ENCODE measurements at regions not wholly inside any gene's neighbourhood (a gene's known extent, or its start where the extent isn't known, plus 50 kb on each side); places are given as distances from the start of the nearest gene placed in this dataset.

GRCh38 chr18:43422518-43422917 is 145.2 kb upstream of the SYT4 start:
- Histone ChIP-seq H3K4me3 (ENCODE audit: low read length) (no peak overlapping the region), H3K27ac (ENCODE audit: low read depth, low read length) (no peak overlapping the region), H3K9me3 (ENCODE audit: low read length) (no peaks in the 10 kb centered on the region), H3K36me3 (ENCODE audit: insufficient read depth, low read length) (no peaks in the 10 kb centered on the region), H3K27me3 (ENCODE audit: insufficient read depth, low read length, poor library complexity, severe bottlenecking) (no peaks in the 10 kb centered on the region), H3K4me1 (ENCODE audit: insufficient read depth, low read length) (no peaks in the 10 kb centered on the region)
- Mint-ChIP-seq H3K9me3 (peaks cover 7 to 19% (median 10%) of the 10 kb centered on the region in 5 donors), H3K4me3 (no peak overlapping the region), H3K36me3 (no peaks in the 10 kb centered on the region), H3K4me1 (no peaks in the 10 kb centered on the region), H3K27me3 (no peaks in the 10 kb centered on the region), H3K27ac (no peak overlapping the region)
- CTCF ChIA-PET, result no interaction called here
- DNase-seq, result no peak
- POLR2A ChIA-PET, result no interaction called here

DNA sequence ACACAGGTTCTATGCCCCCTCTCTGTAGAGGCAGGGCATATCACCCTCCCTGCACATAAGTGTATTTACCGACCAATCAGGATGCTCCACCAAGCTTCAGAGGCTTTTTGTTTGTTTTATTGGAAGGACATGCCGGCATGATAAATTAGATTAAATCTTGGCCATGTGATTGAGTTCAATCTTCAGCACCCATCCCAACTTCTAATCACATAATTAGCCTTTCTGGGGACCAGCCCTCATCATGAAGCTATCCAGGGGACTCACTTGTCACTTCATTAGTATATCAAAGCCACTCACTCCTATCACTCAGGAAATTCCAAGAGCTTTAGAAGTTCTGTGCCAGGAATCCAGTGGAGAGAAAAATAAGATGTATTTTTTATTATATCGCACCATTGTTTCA is 158.6 kb upstream of the SYT4 start:
- no peaks in the 10 kb centered on the region for H3K4me1 Mint-ChIP-seq
- no peaks in the 10 kb centered on the region for H3K4me1 ChIP-seq (ENCODE audit: insufficient read depth, low read length)
- H3K27me3 Mint-ChIP-seq, result no peaks in the 10 kb centered on the region
- no peak overlapping the region for H3K27ac Mint-ChIP-seq
- no peaks in the 10 kb centered on the region for H3K27me3 ChIP-seq (ENCODE audit: insufficient read depth, low read length, poor library complexity, severe bottlenecking)
- H3K9me3 ChIP-seq (ENCODE audit: low read length), result no peaks in the 10 kb centered on the region
- DNase-seq, result no peak
- H3K4me3 Mint-ChIP-seq, result no peak overlapping the region
- CTCF ChIA-PET, result no interaction called here
- no peaks in the 10 kb centered on the region for H3K36me3 ChIP-seq (ENCODE audit: insufficient read depth, low read length)
- no peak overlapping the region for H3K4me3 ChIP-seq (ENCODE audit: low read length)
- H3K27ac ChIP-seq (ENCODE audit: low read depth, low read length), result no peak overlapping the region
- POLR2A ChIA-PET, result no interaction called here
- no peaks in the 10 kb centered on the region for H3K36me3 Mint-ChIP-seq
- peaks cover 12 to 28% (median 16%) of the 10 kb centered on the region in 5 donors for H3K9me3 Mint-ChIP-seq

DNA sequence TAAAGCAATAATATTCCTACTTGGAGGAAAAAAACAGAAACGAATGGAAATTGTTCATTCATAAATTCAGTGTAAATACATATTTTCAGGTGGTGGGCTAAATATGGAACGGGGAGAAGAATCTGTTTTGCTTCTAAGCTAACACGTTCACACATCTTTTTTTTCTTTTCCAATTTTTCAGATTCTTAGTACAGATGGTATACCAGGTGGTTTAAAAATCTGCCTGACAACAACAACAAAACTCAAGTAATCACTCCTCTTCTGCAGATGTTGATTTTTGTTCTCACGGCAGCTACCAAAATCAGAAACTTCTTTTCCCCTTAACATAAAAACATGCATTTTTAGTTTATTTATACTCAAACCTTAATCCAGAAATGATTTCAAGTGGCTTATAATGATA is 164.8 kb upstream of the SYT4 start:
- peaks cover 14 to 34% (median 17%) of the 10 kb centered on the region in 5 donors for H3K9me3 Mint-ChIP-seq
- DNase-seq, result no peak
- no peaks in the 10 kb centered on the region for H3K9me3 ChIP-seq (ENCODE audit: low read length)
- no peak overlapping the region for H3K27ac ChIP-seq (ENCODE audit: low read depth, low read length)
- no peak overlapping the region for H3K4me3 ChIP-seq (ENCODE audit: low read length)
- H3K4me1 ChIP-seq (ENCODE audit: insufficient read depth, low read length), result no peaks in the 10 kb centered on the region
- no peak overlapping the region for H3K4me3 Mint-ChIP-seq
- POLR2A ChIA-PET, result no interaction called here
- H3K36me3 Mint-ChIP-seq, result no peaks in the 10 kb centered on the region
- no peak overlapping the region for H3K27ac Mint-ChIP-seq
- no peaks in the 10 kb centered on the region for H3K27me3 ChIP-seq (ENCODE audit: insufficient read depth, low read length, poor library complexity, severe bottlenecking)
- H3K36me3 ChIP-seq (ENCODE audit: insufficient read depth, low read length), result no peaks in the 10 kb centered on the region
- H3K27me3 Mint-ChIP-seq, result no peaks in the 10 kb centered on the region
- no peaks in the 10 kb centered on the region for H3K4me1 Mint-ChIP-seq
- CTCF ChIA-PET, result no interaction called here

- POLR2A ChIA-PET, result no interaction called here
- H3K4me1 ChIP-seq (ENCODE audit: insufficient read depth, low read length), result no peaks in the 10 kb centered on the region
- no peaks in the 10 kb centered on the region for H3K27me3 ChIP-seq (ENCODE audit: insufficient read depth, low read length, poor library complexity, severe bottlenecking)
- no peaks in the 10 kb centered on the region for H3K9me3 ChIP-seq (ENCODE audit: low read length)
- CTCF ChIA-PET, result no interaction called here
- no peak overlapping the region for H3K27ac Mint-ChIP-seq
- no peak overlapping the region for H3K4me3 ChIP-seq (ENCODE audit: low read length)
- H3K9me3 Mint-ChIP-seq, result peaks cover 13 to 34% (median 15%) of the 10 kb centered on the region in 5 donors
- DNase-seq, result no peak
- H3K4me3 Mint-ChIP-seq, result no peak overlapping the region
- H3K36me3 ChIP-seq (ENCODE audit: insufficient read depth, low read length), result no peaks in the 10 kb centered on the region
- no peaks in the 10 kb centered on the region for H3K27me3 Mint-ChIP-seq
- H3K4me1 Mint-ChIP-seq, result no peaks in the 10 kb centered on the region
- H3K27ac ChIP-seq (ENCODE audit: low read depth, low read length), result no peak overlapping the region
- H3K36me3 Mint-ChIP-seq, result no peaks in the 10 kb centered on the region
Measured at GRCh38 chr18:43442571-43442970, 165.3 kb upstream of the SYT4 start.

- Histone ChIP-seq H3K27me3 (ENCODE audit: insufficient read depth, low read length, poor library complexity, severe bottlenecking) (no peaks in the 10 kb centered on the region), H3K4me1 (ENCODE audit: insufficient read depth, low read length) (no peaks in the 10 kb centered on the region), H3K9me3 (ENCODE audit: low read length) (no peaks in the 10 kb centered on the region), H3K36me3 (ENCODE audit: insufficient read depth, low read length) (no peaks in the 10 kb centered on the region), H3K27ac (ENCODE audit: low read depth, low read length) (no peak overlapping the region), H3K4me3 (ENCODE audit: low read length) (no peak overlapping the region)
- Mint-ChIP-seq H3K4me1 (no peaks in the 10 kb centered on the region), H3K4me3 (no peak overlapping the region), H3K36me3 (no peaks in the 10 kb centered on the region), H3K27me3 (no peaks in the 10 kb centered on the region), H3K9me3 (peaks cover 15 to 24% (median 17%) of the 10 kb centered on the region in 5 donors), H3K27ac (no peak overlapping the region)
- no peak for DNase-seq
- CTCF ChIA-PET, result no interaction called here
- POLR2A ChIA-PET, result no interaction called here
Measured at GRCh38 chr18:43465483-43465882, 188.2 kb upstream of the SYT4 start.

DNA sequence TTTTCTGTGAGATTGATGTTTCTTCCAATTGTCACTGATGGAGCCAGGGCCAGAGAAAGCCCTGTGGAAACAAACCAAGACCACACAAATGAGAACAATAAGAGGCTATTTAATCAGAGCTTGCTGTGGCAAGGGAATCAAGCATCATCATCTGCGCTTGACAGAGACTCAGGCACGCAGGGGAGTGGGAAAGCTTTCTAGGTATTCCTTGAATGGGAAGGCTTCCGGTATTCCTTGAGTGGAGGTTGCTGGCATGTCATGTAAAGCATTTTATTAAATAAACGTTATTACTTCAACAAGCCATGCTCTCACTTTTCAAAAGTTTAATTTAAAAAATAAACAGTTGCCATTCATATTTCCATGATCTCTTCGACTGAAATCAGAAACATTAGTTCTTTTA is 194.6 kb upstream of the SYT4 start:
- no peaks in the 10 kb centered on the region for H3K27me3 Mint-ChIP-seq
- ChIA-PET POLR2A (no interaction called here), CTCF (no interaction called here)
- Histone ChIP-seq H3K4me3 (ENCODE audit: low read length) (no peak overlapping the region), H3K4me1 (ENCODE audit: insufficient read depth, low read length) (no peaks in the 10 kb centered on the region), H3K9me3 (ENCODE audit: low read length) (no peaks in the 10 kb centered on the region), H3K27me3 (ENCODE audit: insufficient read depth, low read length, poor library complexity, severe bottlenecking) (no peaks in the 10 kb centered on the region), H3K36me3 (ENCODE audit: insufficient read depth, low read length) (no peaks in the 10 kb centered on the region), H3K27ac (ENCODE audit: low read depth, low read length) (no peak overlapping the region)
- peaks cover 0 to 8% (median 3%) of the 10 kb centered on the region in 5 donors for H3K9me3 Mint-ChIP-seq
- no peak for DNase-seq
- H3K36me3 Mint-ChIP-seq, result no peaks in the 10 kb centered on the region
- H3K4me3 Mint-ChIP-seq, result no peak overlapping the region
- H3K27ac Mint-ChIP-seq, result no peak overlapping the region
- H3K4me1 Mint-ChIP-seq, result no peaks in the 10 kb centered on the region

DNA sequence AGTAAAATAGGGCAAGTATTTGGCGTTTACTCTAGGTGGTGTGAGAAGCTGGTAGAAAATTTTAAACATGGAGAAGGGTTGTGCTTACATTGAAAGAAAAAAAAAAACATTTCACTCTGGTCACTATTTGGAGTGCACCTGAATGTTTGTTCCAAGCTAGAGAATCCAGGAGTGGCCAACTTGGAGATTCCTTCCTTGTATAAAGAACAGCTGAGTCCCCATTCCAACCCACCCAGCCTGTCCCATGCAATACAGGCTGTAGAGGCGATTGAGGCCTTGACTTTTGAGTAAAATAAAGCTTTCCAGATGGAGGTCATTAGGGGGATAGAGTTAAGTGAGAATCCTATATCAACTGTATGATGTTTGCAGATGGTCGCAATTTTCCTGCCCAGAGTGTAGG is 203.8 kb upstream of the SYT4 start:
- H3K27me3 Mint-ChIP-seq, result peaks cover 0 to 1% of the 10 kb centered on the region in 2 donors
- Histone ChIP-seq H3K4me3 (ENCODE audit: low read length) (no peak overlapping the region), H3K4me1 (ENCODE audit: insufficient read depth, low read length) (no peaks in the 10 kb centered on the region), H3K36me3 (ENCODE audit: insufficient read depth, low read length) (no peaks in the 10 kb centered on the region), H3K27ac (ENCODE audit: low read depth, low read length) (no peak overlapping the region), H3K27me3 (ENCODE audit: insufficient read depth, low read length, poor library complexity, severe bottlenecking) (no peaks in the 10 kb centered on the region), H3K9me3 (ENCODE audit: low read length) (no peaks in the 10 kb centered on the region)
- no peak for DNase-seq
- CTCF ChIA-PET, result no interaction called here
- H3K4me3 Mint-ChIP-seq, result no peak overlapping the region
- H3K4me1 Mint-ChIP-seq, result no peaks in the 10 kb centered on the region
- H3K36me3 Mint-ChIP-seq, result no peaks in the 10 kb centered on the region
- POLR2A ChIA-PET, result no interaction called here
- peaks cover 0 to 8% (median 3%) of the 10 kb centered on the region in 5 donors for H3K9me3 Mint-ChIP-seq
- H3K27ac Mint-ChIP-seq, result no peak overlapping the region

DNA sequence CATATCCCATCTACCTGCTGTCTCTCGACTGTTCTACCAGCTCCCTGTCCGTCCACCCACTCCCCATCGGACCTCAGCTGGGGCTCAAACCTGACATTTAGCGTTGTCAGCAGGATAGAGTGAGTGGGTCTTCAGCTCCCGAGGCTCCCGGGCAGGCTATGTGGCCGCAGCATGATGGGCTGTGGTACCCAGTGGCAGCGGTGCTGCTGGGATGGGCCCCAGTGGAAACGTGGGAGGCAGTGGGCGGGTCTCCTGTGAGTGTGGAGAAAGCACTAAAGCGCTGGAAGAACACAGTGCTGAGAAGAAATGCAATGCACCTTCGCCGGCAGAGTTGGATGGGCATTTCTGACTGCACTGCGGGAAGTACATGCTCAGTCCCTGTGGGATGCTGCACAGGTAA is 204.8 kb upstream of the SYT4 start:
- H3K4me1 ChIP-seq (ENCODE audit: insufficient read depth, low read length), result no peaks in the 10 kb centered on the region
- H3K9me3 Mint-ChIP-seq, result peaks cover 0 to 8% (median 6%) of the 10 kb centered on the region in 5 donors
- CTCF ChIA-PET, result no interaction called here
- no peak overlapping the region for H3K27ac ChIP-seq (ENCODE audit: low read depth, low read length)
- no peaks in the 10 kb centered on the region for H3K36me3 Mint-ChIP-seq
- H3K27ac Mint-ChIP-seq, result no peak overlapping the region
- no peak overlapping the region for H3K4me3 ChIP-seq (ENCODE audit: low read length)
- H3K4me3 Mint-ChIP-seq, result no peak overlapping the region
- H3K36me3 ChIP-seq (ENCODE audit: insufficient read depth, low read length), result no peaks in the 10 kb centered on the region
- H3K4me1 Mint-ChIP-seq, result no peaks in the 10 kb centered on the region
- POLR2A ChIA-PET, result no interaction called here
- H3K27me3 ChIP-seq (ENCODE audit: insufficient read depth, low read length, poor library complexity, severe bottlenecking), result no peaks in the 10 kb centered on the region
- DNase-seq, result no peak
- H3K9me3 ChIP-seq (ENCODE audit: low read length), result no peaks in the 10 kb centered on the region
- peaks cover 0 to 1% of the 10 kb centered on the region in 2 donors for H3K27me3 Mint-ChIP-seq

GRCh38 chr18:43482600-43482999 is 205.3 kb upstream of the SYT4 start:
- CTCF ChIA-PET, result no interaction called here
- H3K4me1 ChIP-seq (ENCODE audit: insufficient read depth, low read length), result no peaks in the 10 kb centered on the region
- peaks cover 0 to 8% (median 6%) of the 10 kb centered on the region in 5 donors for H3K9me3 Mint-ChIP-seq
- H3K27me3 ChIP-seq (ENCODE audit: insufficient read depth, low read length, poor library complexity, severe bottlenecking), result no peaks in the 10 kb centered on the region
- no peaks in the 10 kb centered on the region for H3K36me3 ChIP-seq (ENCODE audit: insufficient read depth, low read length)
- H3K27ac Mint-ChIP-seq, result no peak overlapping the region
- H3K27me3 Mint-ChIP-seq, result peaks cover 0 to 1% of the 10 kb centered on the region in 2 donors
- no peaks in the 10 kb centered on the region for H3K9me3 ChIP-seq (ENCODE audit: low read length)
- POLR2A ChIA-PET, result no interaction called here
- H3K36me3 Mint-ChIP-seq, result no peaks in the 10 kb centered on the region
- no peak overlapping the region for H3K4me3 Mint-ChIP-seq
- no peak overlapping the region for H3K4me3 ChIP-seq (ENCODE audit: low read length)
- no peaks in the 10 kb centered on the region for H3K4me1 Mint-ChIP-seq
- H3K27ac ChIP-seq (ENCODE audit: low read depth, low read length), result no peak overlapping the region
- no peak for DNase-seq

Measured in CD8-positive, alpha-beta memory T cell (primary cell).